NOMO-1 treated with dmso at 0.1 percent for 144 hours (cell line): ENCODE measurements at regions not wholly inside any gene's neighbourhood (a gene's known extent, or its start where the extent isn't known, plus 50 kb on each side); places are given as distances from the start of the nearest gene placed in this dataset.
"Not testable (repeated sequence)": the region's sequence is repeated elsewhere in the genome, so short reads cannot be mapped to it uniquely, and the experiment has no call there.

Experiments used
- DNase-seq: peaks from one replicate; lab custom pipeline; 2025; ENCODE audit not compliant: unreplicated experiment; lab: John Stamatoyannopoulos, UW

DNA sequence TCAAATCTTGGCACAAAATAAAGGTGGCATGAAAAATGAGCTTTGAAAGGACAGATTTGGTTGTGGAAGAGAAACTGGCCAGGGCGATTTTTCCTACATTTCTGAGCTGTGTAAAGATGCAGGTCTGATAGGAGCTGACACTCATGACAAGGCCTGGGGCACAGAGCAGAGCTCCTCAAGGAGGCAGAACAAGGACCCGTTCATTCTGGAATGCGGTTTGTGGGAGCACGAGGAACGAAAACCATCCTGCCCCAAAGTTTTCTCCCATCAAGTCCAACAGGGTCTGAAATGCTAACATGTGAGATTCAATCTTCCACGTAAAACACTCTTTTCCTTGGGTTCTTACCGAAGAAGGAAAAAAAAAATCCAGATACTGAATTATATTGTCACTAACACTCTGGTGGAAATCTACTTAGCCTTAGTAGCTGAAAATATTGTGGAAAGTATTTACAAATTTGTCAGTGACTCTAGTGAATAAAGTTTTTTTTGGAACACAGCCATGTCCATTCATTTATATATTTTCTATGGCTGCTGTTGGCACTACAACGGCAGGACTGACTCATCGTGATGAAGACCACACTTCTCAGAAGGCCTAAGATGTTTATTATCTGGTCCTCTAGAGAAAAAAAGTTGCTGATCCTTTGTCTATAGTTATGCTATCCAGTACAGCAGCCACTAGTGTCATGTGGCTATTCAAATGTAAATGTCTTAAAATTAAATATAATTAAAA is 215.7 kb downstream of the BAMBI start:
- no peak for DNase-seq

DNA sequence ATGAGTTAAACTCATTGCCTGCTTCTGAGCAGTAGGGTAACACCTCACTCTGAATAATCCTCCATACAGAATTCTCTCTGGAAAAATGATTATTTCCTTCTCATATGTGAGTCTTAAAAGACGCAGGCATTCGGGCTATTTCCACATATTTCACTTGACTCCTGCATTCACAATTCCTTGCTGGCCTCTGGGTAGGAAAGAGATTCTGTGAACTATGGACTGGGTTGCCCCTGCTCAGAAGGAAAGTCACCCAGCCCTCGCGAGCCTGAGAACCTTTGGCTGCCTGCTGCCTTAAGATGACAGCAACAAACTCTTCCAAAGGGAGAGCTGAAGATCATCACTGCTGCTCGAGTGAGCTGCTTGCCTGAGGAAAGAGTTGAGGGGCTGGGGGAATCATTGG is 216.8 kb downstream of the BAMBI start:
- no peak for DNase-seq

DNA sequence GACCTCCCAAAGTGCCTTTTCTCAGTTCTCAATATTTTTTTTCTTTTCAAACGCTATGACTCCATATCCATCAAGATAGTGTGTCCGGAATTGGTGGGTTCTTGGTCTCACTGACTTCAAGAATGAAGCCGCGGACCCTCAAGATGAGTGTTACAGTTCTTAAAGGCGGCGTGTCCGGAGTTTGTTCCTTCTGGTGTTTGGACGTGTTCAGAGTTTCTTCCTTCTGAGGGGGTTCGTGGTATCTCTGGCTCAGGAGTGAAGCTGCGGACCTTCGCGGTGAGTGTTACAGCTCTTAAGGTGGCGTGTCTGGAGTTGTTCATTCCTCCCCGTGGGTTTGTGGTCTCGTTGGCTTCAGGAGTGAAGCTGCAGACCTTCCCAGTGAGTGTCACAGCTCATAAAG is 218.3 kb downstream of the BAMBI start:
- DNase-seq, result not testable (repeated sequence)

DNA sequence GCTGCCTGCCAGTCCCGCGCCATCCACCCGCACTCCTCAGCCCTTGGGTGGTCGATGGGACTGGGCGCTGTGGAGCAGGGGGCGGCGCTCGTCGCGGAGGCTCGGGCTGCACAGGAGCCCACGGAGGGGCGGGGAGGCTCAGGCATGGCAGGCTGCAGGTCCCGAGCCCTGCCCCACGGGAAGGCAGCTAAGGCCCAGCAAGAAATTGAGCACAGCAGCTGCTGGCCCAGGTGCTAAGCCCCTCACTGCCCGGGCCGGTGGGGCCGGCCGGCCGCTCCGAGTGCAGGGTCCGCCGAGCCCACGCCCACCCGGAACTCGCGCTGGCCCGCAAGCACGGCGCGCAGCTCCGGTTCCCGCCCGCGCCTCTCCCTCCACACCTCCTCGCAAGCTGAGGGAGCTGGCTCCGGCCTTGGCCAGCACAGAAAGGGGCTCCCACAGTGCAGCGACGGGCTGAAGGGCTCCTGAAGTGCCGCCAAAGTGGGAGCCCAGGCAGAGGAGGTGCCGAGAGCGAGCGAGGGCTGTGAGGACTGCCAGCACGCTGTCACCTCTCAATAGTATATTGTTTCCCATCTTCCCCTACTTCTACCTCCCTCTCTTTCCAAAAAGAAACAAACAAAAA is 219.6 kb downstream of the BAMBI start:
- not testable (repeated sequence) for DNase-seq

DNA sequence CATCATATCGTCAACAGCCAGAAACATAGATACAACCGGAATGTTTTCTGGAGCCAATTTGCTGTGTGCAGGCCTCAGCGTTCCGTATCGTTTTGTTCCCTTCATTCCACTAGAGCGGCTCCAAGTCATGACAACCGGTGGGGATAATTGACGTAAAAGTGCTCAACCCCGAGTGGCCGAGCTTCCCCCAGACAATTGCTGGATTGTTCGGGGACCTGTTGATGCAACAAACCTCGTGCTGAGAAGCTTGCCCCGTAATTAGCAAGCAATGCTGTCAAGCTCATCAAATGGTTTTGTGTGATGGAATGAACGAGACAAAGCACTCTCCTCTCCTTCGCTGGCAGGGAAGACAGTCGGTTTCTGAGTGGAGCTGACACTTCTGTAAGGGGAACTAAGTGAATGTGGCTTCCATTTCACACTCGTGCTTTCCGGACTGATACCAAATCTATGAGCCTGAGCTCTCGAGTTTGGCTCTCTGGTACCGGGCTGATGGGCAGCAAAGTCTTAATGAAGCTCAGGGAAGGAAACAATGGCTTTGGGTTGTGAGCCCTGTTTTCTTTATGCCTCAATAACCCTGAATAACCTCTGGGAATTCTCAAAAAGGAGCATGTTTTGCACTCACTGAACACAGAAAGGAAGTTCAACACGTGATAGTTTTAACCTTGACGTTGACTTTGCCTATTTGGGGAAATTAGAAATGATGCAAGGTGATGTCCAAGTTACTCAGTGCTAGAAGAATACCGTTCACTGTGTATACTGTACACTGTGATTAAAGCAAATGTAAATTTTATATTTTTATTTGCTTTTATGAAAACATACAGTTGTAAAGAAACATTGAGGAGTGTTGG is 220.5 kb downstream of the BAMBI start:
- no peak for DNase-seq

DNA sequence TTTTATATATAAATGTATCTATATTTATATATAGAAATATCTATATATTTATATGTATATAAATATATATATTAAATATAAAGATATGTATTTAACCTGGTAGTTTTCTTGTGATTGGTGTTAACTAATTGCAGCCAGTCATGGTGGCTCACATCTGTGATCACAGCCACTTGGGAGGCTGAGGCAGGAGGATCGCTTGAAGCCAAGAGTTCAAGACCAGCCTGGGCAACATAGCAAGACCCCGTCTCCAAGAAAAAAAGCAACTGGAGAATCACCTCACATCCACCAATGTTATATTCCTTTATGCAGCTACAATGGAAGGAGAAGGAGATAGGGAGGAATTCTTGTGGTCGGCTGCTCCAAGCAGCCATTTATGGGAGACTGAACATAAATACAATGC is 224.9 kb downstream of the BAMBI start:
- no peak for DNase-seq

DNA sequence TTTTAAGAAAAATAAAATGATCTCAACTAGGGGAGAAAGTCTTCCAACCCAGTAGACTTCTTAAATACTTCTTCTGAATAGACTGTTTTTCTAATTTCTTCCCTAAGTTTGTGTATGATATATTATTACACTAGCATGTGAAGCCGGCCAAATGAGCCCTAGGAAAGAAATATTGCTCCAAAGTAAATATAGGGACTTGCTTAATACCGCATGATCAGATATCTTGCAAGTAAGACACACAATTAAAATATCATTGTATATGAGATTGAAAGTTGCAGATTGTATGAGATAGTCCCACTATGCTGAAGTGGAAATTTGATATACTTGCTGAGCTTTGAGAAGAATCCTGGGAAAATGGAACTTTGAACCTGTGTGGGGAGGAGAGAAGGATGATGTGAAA is 225.7 kb downstream of the BAMBI start:
- DNase-seq, result no peak

DNA sequence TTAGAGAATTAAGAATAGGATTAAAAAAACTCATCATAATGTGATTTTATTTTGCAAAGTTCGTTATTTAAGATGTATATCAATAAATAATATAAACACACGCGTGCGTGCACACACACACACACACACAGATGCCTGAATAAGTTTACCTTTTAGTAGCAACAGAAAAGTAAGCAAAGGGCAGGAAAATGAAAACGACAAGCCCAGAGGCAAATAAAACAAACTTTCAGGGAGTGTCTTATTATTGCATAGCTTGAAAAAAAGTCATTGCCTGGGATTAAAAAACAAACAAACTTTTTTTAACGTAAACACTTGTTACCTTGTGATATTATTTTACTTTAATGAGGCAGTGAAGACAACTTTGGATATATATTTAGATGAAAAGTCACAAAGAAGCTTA is 226.4 kb downstream of the BAMBI start:
- DNase-seq, result no peak

DNA sequence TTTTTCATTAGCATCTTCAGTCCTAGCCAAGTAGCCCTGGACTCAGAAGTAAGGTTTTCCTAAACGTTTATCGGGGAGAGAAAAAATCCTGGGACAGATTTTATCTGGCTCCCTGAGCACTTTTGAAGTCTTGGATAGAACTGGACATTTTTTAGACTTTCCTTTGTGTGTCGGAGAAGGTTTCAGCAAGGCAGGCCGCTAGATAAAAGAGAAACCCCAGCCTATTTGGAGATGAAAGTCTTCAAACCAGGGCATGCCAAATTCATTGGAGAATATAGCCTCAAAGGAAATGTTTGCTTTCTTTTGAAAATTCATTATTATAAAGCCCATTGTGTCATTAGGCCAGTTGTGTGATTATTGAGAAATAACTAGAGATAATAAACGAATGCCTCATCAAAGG is 228.1 kb downstream of the BAMBI start:
- DNase-seq, result no peak

DNA sequence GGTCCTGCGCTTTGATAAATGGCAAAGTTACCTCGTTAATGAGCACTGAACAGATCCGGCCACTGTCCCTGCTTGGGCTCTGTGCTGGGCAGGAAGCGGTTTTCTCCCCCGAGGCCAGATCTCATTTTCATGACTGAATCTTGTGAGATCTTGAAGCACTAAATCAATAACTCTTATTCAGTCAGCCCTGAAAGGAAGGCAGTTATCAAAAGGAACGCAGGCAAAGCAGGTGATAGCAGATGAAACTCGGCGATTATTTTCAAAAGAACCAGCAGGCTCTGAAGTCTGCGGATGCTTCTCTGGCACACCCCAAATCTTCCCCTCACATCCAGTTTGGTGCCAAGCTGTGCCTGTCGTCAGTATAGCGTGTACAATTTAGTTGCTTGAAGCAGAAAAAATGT is 228.7 kb downstream of the BAMBI start:
- DNase-seq, result no peak

DNA sequence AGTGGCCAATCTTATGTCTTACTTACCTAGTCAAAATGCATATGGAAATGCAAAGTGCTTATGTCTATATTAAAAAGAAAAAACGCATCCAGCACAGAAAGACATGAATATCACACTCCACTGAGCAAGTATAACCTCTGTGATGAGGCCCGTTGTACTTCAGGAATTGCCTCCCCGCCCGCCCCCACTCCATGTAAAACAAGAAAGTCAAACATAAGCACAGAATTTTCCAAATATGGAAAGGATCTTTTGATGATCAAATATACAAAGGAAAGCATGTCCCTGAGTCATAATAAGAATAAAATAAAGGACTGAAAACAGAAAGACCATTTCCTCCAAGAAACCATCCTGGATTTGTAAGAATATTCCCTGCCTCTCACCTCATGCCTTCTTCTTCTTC is 229.1 kb downstream of the BAMBI start:
- DNase-seq, result no peak

DNA sequence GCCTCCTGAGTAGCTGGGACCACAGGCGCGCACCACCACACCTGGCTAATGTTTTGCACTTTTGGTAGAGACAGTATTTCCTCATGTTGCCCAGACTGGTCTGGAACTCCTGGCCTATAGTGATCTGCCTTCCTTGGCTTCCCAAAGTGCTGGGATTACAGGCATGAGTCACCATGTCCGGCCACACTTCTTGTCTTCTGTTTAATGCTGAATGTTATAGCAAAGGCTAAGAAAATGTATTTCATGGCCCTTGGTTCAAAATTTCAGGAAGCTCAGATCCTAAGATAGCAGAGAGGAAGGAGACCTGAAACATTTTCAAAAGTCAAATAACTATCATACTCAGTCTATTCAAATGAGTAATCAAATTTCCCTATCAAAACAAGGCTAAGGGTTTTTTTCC is 229.6 kb downstream of the BAMBI start:
- DNase-seq, result no peak

DNA sequence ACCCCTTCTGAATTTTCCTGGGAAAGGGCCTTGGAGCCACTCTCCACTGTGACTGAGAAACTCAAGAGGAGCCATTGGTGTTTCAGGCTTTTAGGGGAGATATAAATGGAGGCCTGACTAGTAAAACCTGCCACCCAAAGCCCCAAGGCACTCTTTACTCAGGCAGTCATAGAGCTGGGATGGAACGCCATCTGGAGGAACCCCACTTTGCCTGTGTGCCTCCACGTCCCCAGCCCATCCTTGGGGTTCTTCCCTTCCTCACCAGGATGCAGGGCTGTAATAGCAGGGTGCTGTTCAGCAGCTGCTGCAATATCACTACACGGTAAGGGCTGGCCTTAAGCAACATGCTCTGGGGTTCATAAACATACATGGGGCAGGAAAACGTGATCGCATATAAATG is 232.6 kb downstream of the BAMBI start:
- DNase-seq, result no peak

DNA sequence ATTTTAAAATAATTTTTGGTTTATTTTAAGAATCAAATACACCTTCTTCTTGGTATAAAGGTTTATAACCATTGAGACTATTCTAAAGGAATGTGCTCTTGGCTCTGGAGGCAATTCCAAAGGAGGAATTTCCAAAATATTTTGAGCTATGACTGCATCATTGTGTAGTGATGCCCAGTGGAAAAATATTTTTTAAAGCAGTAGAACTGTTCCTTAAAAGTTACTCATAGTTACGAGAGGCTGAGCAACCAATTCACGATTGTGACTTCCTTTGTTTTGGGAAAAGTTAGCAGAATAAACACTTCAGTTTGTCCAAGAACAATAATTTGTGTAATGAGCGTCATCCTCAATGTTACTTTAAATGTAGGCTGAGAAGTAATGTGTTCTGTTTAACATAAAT is 233.6 kb downstream of the BAMBI start:
- no peak for DNase-seq

DNA sequence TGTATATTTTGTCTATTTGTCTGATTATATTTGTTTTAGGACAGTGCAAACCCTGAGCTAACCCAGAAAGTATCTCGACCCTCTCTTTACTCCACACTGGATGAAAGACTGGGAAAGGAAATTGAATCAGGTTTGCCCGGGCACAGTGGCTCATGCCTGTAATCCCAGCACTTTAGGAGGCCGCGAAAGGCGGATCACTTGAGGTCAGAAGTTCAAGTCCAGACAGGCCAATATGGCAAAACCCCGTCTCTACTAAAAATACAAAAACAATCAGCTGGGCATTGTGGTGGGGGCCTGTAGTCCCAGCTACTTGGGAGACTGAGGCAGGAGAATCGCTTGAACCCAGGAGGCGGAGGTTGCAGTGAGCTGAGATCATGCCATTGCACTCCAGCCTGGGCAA is 234.2 kb downstream of the BAMBI start:
- not testable (repeated sequence) for DNase-seq

DNA sequence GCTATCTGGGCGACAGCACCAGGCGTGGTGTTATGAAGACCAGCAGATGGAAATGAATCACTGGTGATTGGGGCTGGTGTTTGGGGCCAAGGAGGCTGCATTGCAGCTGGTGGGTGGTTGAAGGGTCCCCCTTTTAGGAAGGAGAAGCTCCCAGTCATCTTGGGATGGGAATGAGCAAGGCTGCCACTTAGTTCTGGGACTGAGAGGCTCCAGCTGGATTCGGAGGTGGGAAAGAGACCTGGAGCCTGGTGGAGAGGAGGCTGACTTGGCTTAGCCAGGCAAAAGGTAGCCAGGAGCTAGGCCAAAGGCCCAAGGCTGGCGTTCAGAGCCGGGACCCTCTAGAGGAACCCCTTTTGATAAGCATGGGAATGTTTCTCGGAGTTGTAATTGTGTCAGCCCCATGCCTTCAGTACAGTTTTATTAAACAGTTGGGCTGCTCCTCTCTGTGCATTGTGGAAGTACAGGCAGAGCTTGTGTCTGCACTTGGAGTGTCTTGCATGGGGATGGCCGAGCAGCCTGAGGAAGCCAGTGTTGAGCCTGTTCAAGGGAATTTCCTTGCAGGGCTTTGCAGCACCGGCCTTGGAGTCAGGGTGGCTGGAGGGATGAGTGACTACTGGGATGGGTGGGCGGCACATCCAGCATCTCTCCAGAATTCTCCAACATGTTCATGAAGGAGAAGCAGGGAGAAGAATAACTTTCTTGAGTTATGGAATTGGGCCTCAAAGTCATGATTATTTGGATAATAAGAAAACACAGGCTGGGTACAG is 234.9 kb downstream of the BAMBI start:
- DNase-seq, result no peak

DNA sequence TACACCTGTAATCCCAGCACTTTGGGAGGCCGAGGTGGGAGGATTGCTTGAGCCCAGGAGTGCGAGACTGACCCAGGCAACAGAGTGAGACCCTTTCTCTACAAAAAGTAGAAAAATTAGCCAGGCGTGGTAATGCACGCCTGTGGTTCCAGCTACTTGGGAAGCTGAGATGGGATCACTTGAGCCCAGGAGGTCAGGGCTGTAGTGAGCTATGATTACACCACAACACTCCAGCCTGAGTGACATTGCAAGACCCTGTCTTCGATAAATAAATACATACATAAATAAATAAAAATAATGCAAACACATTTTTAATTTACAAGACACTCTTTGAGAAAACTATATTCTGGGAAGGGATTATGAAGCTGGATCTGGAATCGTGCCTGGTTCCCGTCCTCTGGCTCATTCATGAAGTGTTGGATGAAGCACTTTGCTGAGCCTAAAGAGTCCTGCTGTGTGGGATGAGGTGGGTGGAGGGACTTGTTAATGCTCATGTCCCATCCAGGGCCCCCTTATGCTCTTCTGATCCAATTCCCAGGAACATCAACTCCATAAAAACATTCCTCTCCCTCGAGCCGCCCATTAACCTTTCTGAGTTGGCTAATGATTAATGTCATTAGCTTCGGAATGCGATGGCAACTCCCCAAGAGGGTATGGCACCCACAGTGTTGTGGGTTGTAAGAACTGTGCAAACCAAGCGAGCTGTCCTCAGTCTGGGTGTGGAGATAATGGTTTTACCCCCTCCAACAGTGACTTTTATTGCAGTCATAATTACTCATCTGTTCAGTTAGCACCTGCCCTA is 236.3 kb downstream of the BAMBI start:
- DNase-seq, result no peak

DNA sequence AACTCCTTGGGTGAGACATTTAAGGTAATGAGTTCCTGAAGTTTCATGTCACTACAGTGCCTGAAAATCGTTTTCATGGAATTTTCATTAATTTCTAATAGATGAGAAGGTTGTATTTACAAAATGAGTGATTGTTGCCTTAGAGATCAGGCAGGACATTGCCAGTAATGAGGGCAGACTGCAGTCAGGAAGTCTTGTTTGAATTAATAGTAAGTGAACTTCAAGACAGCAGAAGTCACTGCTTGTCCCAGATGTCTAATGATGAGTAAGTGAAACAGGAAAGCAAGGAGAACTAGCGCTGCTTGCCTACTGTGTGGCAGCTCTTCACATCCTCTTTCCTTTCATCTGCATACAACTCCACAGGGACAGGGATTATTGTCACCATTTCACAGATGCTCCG is 237.4 kb downstream of the BAMBI start:
- DNase-seq, result no peak

DNA sequence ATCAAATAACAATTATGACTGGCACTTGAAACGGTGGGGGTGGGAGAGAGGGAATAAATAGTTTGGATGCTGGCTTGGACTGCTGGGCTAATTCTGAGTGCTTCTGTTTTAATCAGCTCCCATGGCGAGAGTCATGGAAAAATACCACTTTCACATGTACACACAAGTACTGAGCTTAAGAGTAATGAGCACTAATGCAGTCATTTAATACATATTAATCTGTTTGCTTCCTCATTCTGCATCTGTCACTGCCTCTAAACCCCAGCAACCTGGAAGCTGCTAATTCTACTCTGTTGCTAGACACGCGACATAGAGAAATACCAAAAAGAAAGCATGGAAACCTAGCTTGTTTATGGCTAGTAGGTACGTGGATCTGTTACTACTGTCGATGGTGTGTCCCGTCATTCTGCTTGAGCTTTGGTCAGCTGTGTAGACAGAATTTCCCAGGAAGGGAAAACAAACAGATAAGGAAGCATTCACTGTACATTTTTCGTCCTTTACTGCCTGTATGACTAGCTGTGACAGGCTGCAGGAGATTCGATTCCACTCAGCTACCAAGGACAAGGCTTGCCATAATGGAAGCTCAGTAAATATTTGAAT is 238.8 kb downstream of the BAMBI start:
- DNase-seq, result no peak

DNA sequence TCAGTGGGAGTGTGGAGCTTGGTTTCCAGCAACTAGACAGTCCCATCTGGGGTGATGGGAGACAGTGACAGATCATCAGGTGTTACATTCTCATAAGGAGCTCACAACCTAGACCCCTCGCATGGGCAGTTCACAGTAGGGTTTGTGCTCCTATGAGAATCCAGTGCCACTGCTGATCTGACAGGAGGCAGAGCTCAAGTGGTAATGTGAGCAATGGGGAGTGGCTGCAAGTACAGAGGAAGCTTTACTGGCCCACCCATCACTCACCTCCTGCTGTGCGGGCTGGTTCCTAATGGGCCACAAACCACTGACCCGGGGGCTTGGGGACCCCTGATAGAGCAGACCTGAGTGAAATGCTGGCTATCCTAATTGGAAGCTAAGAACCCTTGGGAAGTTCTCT is 242.8 kb downstream of the BAMBI start:
- DNase-seq, result no peak
